ES-I3 (cell line): ENCODE measurements at regions not wholly inside any gene's neighbourhood (a gene's known extent, or its start where the extent isn't known, plus 50 kb on each side); places are given as distances from the start of the nearest gene placed in this dataset.

Experiments used
- H3K36me3 ChIP-seq: 2 replicates; pipeline ENCODE4 v1.6.1; 2013; ENCODE audit warnings: mild to moderate bottlenecking, low read length, control low read depth, moderate library complexity; ENCODE audit not compliant: insufficient read depth
- H3K4me1 ChIP-seq: 2 replicates; pipeline ENCODE4 v1.6.1; 2013; ENCODE audit warnings: mild to moderate bottlenecking, control low read depth, low read length; ENCODE audit not compliant: insufficient read depth
- H3K9ac ChIP-seq: 2 replicates; pipeline ENCODE4 v1.6.1; 2013; ENCODE audit warnings: low read depth, mild to moderate bottlenecking, low read length, moderate library complexity
- H3K9me3 ChIP-seq: 2 replicates; pipeline ENCODE4 v1.6.1; 2013; ENCODE audit warnings: mild to moderate bottlenecking, low read length, moderate library complexity; ENCODE audit not compliant: control insufficient read depth, insufficient read depth

GRCh38 chr3:132159145-132159544, 124.3 kb upstream of the CPNE4 start:
- no peaks in the 10 kb centered on the region for H3K9me3 ChIP-seq
- H3K4me1 ChIP-seq = no peaks in the 10 kb centered on the region
- H3K36me3 ChIP-seq = no peaks in the 10 kb centered on the region
- no peak overlapping the region for H3K9ac ChIP-seq

- H3K36me3 ChIP-seq = no peaks in the 10 kb centered on the region
- H3K9me3 ChIP-seq = no peaks in the 10 kb centered on the region
- H3K9ac ChIP-seq = no peak overlapping the region
- no peaks in the 10 kb centered on the region for H3K4me1 ChIP-seq
These were observed 125.4 kb upstream of the CPNE4 start for GRCh38 chr3:132160198-132160597.

DNA sequence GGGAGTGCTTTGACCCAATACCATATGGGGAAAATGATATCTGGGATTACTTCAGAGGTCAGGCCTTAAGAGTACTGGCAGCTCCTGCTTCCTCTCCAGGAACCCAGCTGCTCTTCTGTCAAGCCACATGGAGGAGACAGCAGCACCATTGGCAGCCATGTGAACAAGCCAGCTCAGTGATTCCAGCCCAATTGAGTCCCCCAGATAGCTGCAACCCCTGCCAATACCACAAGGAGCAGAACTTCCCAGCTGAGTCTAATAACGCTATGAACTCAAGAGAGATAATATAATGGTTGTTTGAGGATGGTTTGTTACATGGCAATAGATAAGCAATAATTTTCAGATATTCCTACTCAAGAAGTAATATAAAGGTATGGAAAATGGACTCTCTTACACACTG, 126.8 kb upstream of the CPNE4 start:
- H3K36me3 ChIP-seq = no peaks in the 10 kb centered on the region
- no peaks in the 10 kb centered on the region; the same call in 1 of the 2 replicates for H3K9me3 ChIP-seq
- no peaks in the 10 kb centered on the region for H3K4me1 ChIP-seq
- no peak overlapping the region for H3K9ac ChIP-seq

DNA sequence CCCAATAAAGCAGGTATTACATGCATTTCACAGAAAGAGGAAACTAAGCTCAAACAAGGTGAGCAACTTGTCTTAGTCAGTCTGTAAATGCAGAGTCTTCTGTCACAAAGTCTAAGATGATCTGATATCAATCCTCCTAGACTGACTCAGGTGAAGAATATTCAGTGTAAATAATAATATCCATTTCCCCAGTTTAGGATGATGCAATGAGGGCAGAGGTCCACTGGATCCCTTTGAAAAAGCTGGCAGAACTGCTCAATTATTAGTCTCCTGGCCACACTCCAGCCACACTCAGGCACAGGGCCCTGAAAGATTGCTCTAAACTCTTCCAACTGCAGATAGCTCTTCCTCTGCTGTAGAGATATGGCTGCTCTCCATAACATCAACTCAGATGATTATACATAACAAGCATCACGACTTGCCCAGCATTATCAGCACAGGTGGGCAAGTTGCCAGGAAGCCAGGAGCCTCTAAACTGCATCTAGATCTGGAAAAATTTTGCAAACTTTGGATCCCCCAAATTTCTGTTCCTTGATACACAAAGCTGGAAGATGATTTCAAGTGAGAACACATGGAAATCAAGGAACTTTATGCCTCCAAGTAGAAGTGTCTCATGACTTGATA, 129.8 kb upstream of the CPNE4 start:
- Histone ChIP-seq H3K36me3 (no peaks in the 10 kb centered on the region), H3K4me1 (no peaks in the 10 kb centered on the region), H3K9me3 (no peaks in the 10 kb centered on the region; the same call in 1 of the 2 replicates), H3K9ac (no peak overlapping the region)

DNA sequence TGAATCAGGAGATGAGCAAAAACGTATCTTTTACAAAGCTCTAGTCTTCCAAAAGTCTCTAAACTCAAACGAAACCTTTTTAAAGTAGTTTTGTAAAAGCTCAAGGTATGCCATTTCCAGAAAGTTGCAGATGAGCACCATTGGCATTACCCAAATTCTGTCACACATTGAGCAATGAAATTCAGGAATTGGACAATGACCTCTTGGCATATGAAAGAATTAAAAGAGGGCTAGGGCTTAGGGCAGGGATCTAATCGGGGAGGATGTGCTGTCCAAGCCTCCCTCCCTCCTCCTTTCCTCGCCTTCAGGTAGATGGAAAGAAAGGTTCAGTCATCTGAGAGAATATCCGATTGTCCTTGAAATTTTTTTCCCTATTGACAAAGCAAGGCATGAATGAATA, 133.1 kb upstream of the CPNE4 start:
- Histone ChIP-seq H3K9ac (no peak overlapping the region), H3K9me3 (no peaks in the 10 kb centered on the region; the same call in 1 of the 2 replicates), H3K36me3 (no peaks in the 10 kb centered on the region), H3K4me1 (no peaks in the 10 kb centered on the region)

- Histone ChIP-seq H3K9me3 (no peaks in the 10 kb centered on the region), H3K36me3 (no peaks in the 10 kb centered on the region), H3K9ac (no peak overlapping the region), H3K4me1 (no peaks in the 10 kb centered on the region)
These were observed 139.7 kb upstream of the CPNE4 start for GRCh38 chr3:132174500-132174899.

DNA sequence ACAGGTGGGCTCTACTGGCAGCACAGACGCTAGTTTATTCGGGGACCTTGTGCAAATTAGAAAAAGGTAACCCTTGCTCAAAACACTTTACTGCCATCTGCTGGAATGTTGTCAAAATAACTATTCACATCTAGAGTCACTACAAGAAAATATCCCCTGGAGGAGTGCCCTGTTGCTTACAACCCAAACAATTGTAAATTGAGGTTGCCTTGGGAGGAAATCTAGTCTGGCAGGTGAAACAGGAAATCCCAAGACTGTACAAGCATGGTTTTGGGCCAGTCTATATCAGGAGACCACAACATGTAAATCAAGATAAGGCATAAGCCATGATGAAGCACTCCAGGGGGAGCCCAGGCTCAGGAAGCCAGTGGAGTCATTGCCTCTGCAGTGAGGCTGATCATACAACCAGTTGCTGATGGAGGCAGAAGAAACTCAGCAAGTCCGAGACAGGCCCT, 136.8 kb upstream of the ACP3 start:
- Histone ChIP-seq H3K9ac (no peak overlapping the region), H3K9me3 (no peaks in the 10 kb centered on the region), H3K36me3 (no peaks in the 10 kb centered on the region)

GRCh38 chr3:132183811-132184210, 133.4 kb upstream of the ACP3 start:
- Histone ChIP-seq H3K4me1 (no peaks in the 10 kb centered on the region), H3K9ac (no peak overlapping the region), H3K9me3 (no peaks in the 10 kb centered on the region), H3K36me3 (no peaks in the 10 kb centered on the region)

More for the DNA sequence above, 136.8 kb upstream of the ACP3 start:
- no peaks in the 10 kb centered on the region for H3K4me1 ChIP-seq

- Histone ChIP-seq H3K9ac (no peak overlapping the region), H3K9me3 (no peaks in the 10 kb centered on the region), H3K36me3 (no peaks in the 10 kb centered on the region), H3K4me1 (no peaks in the 10 kb centered on the region)
These were observed 129.5 kb upstream of the ACP3 start for GRCh38 chr3:132187746-132188145.

DNA sequence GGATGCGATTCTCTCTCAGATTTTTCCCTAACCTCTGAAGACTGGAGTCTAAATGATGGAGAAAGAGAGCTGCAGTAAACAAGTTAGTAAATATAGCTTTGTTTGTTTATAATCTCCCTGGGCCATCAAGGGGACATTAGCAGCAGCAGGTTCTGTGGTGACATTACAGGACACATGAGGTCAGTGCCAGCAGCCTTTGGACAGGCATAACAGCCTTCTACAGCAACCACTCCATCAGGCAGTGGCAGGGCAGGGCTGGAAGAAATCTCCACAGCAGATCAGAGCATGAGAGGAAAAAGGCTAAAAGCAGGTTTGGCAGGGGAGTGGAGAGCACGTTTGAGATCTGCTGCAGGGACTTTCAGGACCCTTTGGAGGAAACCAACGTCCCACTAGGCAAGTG, 127.6 kb upstream of the ACP3 start:
- Histone ChIP-seq H3K36me3 (no peaks in the 10 kb centered on the region), H3K9me3 (no peaks in the 10 kb centered on the region), H3K4me1 (no peaks in the 10 kb centered on the region), H3K9ac (no peak overlapping the region)

DNA sequence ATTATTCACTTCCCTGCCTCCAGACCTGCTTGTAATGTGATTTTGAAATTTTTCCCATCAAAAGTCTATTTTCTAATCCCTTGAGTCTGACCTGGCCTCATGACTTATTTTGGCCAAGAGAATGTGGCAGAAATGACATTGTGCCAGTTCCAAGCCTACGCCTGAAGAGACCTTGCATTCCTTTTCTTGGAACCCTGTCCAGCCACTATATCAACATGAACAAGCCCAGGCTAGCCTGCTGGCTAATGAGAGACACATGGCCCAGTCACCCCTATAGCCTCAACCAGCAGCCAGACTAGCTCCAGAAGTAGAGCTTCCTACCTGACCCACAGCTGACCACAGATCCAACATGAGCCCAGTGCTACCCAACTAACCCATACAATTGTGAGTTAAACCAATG, 121.1 kb upstream of the ACP3 start:
- Histone ChIP-seq H3K4me1 (no peaks in the 10 kb centered on the region), H3K36me3 (no peaks in the 10 kb centered on the region), H3K9me3 (no peaks in the 10 kb centered on the region), H3K9ac (no peak overlapping the region)

- no peak overlapping the region for H3K9ac ChIP-seq
These were observed 118.7 kb upstream of the ACP3 start for GRCh38 chr3:132198516-132198915.

GRCh38 chr3:132199451-132199850, 117.8 kb upstream of the ACP3 start:
- H3K36me3 ChIP-seq = no peaks in the 10 kb centered on the region
- H3K4me1 ChIP-seq = no peaks in the 10 kb centered on the region
- no peaks in the 10 kb centered on the region for H3K9me3 ChIP-seq
- H3K9ac ChIP-seq = no peak overlapping the region

More at GRCh38 chr3:132198516-132198915, 118.7 kb upstream of the ACP3 start:
- H3K9me3 ChIP-seq = no peaks in the 10 kb centered on the region
- no peaks in the 10 kb centered on the region for H3K36me3 ChIP-seq
- H3K4me1 ChIP-seq = no peaks in the 10 kb centered on the region

- H3K36me3 ChIP-seq = no peaks in the 10 kb centered on the region
- no peak overlapping the region for H3K9ac ChIP-seq
- no peaks in the 10 kb centered on the region for H3K9me3 ChIP-seq
- H3K4me1 ChIP-seq = no peaks in the 10 kb centered on the region
These were observed 114.6 kb upstream of the ACP3 start for GRCh38 chr3:132202586-132202985.

DNA sequence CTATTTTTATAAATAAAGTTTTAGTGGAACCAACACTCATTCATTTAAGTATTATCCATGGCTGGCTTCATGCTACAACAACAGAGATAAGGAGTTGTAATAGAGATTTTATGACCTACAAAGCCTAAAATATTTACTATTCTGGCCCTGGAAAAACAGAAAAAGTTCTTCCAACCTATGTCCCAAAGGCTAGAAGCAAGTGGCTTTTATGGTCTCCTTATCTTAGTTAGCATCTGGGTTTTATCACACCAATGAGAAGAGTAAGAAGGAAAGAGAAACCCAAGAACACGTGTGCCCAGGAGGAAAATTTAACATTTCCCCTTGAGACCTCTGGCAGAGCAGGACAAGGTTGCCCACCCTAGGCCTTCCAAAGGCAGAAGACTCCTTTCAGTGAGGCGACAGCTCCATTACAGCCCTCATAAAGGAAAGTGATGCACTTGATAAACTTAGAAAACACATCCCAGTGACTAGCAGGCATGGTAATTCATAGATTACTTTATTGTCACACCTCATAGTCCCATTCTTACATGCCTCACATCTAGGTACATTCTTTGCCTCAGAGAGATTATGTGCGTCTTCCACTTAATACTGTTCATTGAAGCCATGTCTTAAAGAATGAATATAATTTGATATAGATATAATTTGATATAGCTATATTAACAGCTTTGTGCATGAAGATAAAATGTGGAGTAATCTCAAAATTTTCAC, 113.2 kb upstream of the ACP3 start:
- no peaks in the 10 kb centered on the region for H3K9me3 ChIP-seq
- no peak overlapping the region for H3K9ac ChIP-seq
- no peaks in the 10 kb centered on the region for H3K4me1 ChIP-seq

More for the DNA sequence above, 113.2 kb upstream of the ACP3 start:
- no peaks in the 10 kb centered on the region for H3K36me3 ChIP-seq
